ENCODE measurements at regions not wholly inside any gene's neighbourhood (a gene's known extent, or its start where the extent isn't known, plus 50 kb on each side); places are given as distances from the start of the nearest gene placed in this dataset.

DNA sequence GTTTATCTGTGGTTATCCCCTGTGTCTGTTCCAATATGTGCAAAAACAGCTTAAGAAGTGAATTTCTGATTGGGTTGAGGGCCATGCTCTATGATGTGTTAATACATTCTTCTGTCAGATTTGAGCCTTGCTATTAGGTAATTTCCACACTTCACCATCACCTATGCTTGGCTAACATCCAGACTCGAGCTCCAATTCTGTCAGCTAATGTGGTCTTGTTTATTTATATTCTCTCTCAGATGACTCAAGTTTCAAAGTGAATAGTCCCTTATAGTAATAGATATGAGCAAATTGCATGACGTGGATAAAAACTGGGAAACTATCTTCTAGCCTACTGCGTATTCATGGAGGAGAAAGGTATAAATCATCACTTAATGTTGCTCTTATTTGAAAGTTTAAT lies 451.3 kb downstream of the SNAPC1 start:
- no peak for TF ChIP-seq CTBP1 (IDR thresholded peaks at IDR 0.05; ENCODE audit: borderline replicate concordance)
- no peak for TF ChIP-seq FOXA1 (IDR thresholded peaks at IDR 0.05)
- TF ChIP-seq ELF4 (IDR thresholded peaks at IDR 0.05), result no peak
- TF ChIP-seq SP1 (IDR thresholded peaks at IDR 0.05), result no peak

All from HEK293T (cell line).